HG03565 (cell line): ENCODE measurements at regions not wholly inside any gene's neighbourhood (a gene's known extent, or its start where the extent isn't known, plus 50 kb on each side); places are given as distances from the start of the nearest gene placed in this dataset.

Experiments used
- ATAC-seq: cut with Tn5 transposase; IDR thresholded peaks from one replicate; pipeline ENCODE4 v1.9.1; 2021; ENCODE audit warnings: mild to moderate bottlenecking, moderate library complexity; ENCODE audit not compliant: unreplicated experiment

- ATAC-seq = no peak
Observed at GRCh38 chr13:99827011-99827772, 144.4 kb downstream of the ZIC5 start.

- ATAC-seq = no peak
Observed at GRCh38 chr13:99823961-99824360, 147.6 kb downstream of the ZIC5 start.

GRCh38 chr13:99822820-99823219 is 148.7 kb downstream of the ZIC5 start:
- no peak for ATAC-seq

- no peak for ATAC-seq
Observed at GRCh38 chr13:99821741-99822140, 149.8 kb downstream of the ZIC5 start.

- ATAC-seq = no peak
Observed at GRCh38 chr13:99819967-99820366, 151.6 kb downstream of the ZIC5 start.

- ATAC-seq = no peak
Observed at GRCh38 chr13:99816321-99816720, 155.2 kb downstream of the ZIC5 start.

GRCh38 chr13:99813336-99814095 is 158.1 kb downstream of the ZIC5 start:
- no peak for ATAC-seq

GRCh38 chr13:99812625-99813024 is 158.9 kb downstream of the ZIC5 start:
- ATAC-seq = no peak

- ATAC-seq = no peak
Observed at GRCh38 chr13:99811067-99811700, 160.4 kb downstream of the ZIC5 start.

- ATAC-seq = no peak
Observed at GRCh38 chr13:99809926-99810325, 161.6 kb downstream of the ZIC5 start.

GRCh38 chr13:99809496-99809895 is 162.1 kb downstream of the ZIC5 start:
- no peak for ATAC-seq

GRCh38 chr13:99808786-99809185 is 162.8 kb downstream of the ZIC5 start:
- no peak for ATAC-seq

GRCh38 chr13:99806671-99807070 is 164.9 kb downstream of the ZIC5 start:
- no peak for ATAC-seq

GRCh38 chr13:99805361-99805760 is 166.2 kb downstream of the ZIC5 start:
- ATAC-seq = no peak

- no peak for ATAC-seq
Observed at GRCh38 chr13:99803141-99803540, 168.4 kb downstream of the ZIC5 start.

- no peak for ATAC-seq
Observed at GRCh38 chr13:99802416-99802815, 169.2 kb downstream of the ZIC5 start.

GRCh38 chr13:99800951-99801350 is 170.6 kb downstream of the ZIC5 start:
- no peak for ATAC-seq

GRCh38 chr13:99800011-99800410 is 171.6 kb downstream of the ZIC5 start:
- ATAC-seq = no peak

GRCh38 chr13:99798756-99799155 is 172.8 kb downstream of the ZIC5 start:
- no peak for ATAC-seq

GRCh38 chr13:99797691-99798090 is 173.9 kb downstream of the ZIC5 start:
- ATAC-seq = no peak

GRCh38 chr13:99796175-99796819 is 175.3 kb downstream of the ZIC5 start:
- ATAC-seq = no peak
